ENCODE measurements at regions not wholly inside any gene's neighbourhood (a gene's known extent, or its start where the extent isn't known, plus 50 kb on each side); places are given as distances from the start of the nearest gene placed in this dataset.
"Not testable (repeated sequence)": the region's sequence is repeated elsewhere in the genome, so short reads cannot be mapped to it uniquely, and the experiment has no call there.

DNA sequence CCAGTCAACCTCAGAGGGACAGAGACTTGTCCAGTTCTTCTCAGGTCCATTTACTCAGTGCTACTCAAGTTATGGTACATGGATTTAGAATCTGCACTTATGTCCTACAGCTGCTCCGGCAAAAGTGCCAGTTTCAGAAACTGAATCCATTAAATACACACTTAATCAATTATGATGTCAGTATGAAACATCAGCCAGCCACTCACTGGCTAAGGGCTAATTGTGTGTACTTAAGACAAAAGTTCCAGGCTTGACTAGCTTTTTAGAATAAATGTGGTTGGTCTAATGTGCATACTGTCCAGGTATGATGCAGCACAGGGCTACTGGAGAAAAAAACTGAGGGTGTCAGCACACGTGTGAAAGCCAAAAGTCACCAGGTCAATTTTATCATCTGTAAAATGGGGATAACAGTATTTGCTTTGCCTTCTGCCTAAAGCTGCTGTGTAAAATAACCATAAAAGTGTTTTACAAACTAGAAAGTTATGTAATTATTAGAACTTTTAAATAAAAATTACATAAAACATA, 55.4 kb upstream of the CYP2D6 start:
- ChIA-PET POLR2A (no interaction called here), CTCF (no interaction called here)
- Mint-ChIP-seq H3K4me1 (ENCODE audit: low read depth, unreplicated experiment) (peaks cover 14% of the 10 kb centered on the region), H3K36me3 (ENCODE audit: insufficient read depth, unreplicated experiment) (peaks cover 38% of the 10 kb centered on the region), H3K27me3 (ENCODE audit: insufficient read depth, unreplicated experiment) (no peaks in the 10 kb centered on the region), H3K4me3 (ENCODE audit: unreplicated experiment) (no peak overlapping the region), H3K9me3 (ENCODE audit: unreplicated experiment) (no peaks in the 10 kb centered on the region), H3K27ac (ENCODE audit: unreplicated experiment) (no peak overlapping the region)
- intact Hi-C loops (cut with micrococcal nuclease; ENCODE audit: unreplicated experiment) = no loop called here
- Histone ChIP-seq H3K4me1 (peaks cover 5% of the 10 kb centered on the region; the same call in 1 of the 2 replicates), H3K4me3 (ENCODE audit: low read depth, low read length) (no peak overlapping the region), H3K9me3 (no peaks in the 10 kb centered on the region), H3K36me3 (ENCODE audit: control insufficient read depth, insufficient read depth, low read length) (no peaks in the 10 kb centered on the region), H3K27me3 (replicated peaks; ENCODE audit: control insufficient read depth, insufficient read depth, low read length) (no peaks in the 10 kb centered on the region)
- BruUV-seq (replicated peaks) = no TSS peak
- DNase-seq = no peak
- TF ChIP-seq, protein P1, sequence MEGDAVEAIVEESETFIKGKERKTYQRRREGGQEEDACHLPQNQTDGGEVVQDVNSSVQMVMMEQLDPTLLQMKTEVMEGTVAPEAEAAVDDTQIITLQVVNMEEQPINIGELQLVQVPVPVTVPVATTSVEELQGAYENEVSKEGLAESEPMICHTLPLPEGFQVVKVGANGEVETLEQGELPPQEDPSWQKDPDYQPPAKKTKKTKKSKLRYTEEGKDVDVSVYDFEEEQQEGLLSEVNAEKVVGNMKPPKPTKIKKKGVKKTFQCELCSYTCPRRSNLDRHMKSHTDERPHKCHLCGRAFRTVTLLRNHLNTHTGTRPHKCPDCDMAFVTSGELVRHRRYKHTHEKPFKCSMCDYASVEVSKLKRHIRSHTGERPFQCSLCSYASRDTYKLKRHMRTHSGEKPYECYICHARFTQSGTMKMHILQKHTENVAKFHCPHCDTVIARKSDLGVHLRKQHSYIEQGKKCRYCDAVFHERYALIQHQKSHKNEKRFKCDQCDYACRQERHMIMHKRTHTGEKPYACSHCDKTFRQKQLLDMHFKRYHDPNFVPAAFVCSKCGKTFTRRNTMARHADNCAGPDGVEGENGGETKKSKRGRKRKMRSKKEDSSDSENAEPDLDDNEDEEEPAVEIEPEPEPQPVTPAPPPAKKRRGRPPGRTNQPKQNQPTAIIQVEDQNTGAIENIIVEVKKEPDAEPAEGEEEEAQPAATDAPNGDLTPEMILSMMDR (IDR thresholded peaks at IDR 0.05; ENCODE audit: insufficient read depth in 1 of 2, low read depth in 1 of 2, low read length in 1 of 2, severe bottlenecking in 1 of 2, unreplicated experiment in 1 of 2) = no peak

DNA sequence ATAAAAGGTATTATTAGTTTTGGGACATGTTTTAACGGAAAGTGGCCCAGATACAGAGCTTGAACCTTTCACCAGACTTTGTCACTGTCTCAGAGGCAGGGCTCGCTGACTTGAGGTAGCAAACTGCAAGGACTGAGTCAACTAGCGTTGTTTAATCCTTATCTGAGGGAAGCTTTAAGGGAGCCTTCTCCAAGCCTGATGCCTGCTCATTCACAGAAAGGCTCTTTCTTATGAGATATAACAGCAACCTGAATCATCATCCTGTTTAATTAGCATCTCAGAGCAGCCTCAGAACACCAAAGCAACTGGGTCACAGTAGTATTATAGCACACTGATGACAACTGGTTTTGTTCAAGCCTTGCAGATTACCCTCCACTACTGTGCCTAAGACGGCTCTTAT, 54.2 kb upstream of the CYP2D6 start:
- Mint-ChIP-seq H3K27me3 (ENCODE audit: insufficient read depth, unreplicated experiment) (no peaks in the 10 kb centered on the region), H3K4me3 (ENCODE audit: unreplicated experiment) (no peak overlapping the region), H3K4me1 (ENCODE audit: low read depth, unreplicated experiment) (peaks cover 14% of the 10 kb centered on the region), H3K9me3 (ENCODE audit: unreplicated experiment) (no peaks in the 10 kb centered on the region), H3K27ac (ENCODE audit: unreplicated experiment) (no peak overlapping the region), H3K36me3 (ENCODE audit: insufficient read depth, unreplicated experiment) (peaks cover 32% of the 10 kb centered on the region)
- peaks cover 5% of the 10 kb centered on the region; the same call in 1 of the 2 replicates for H3K4me1 ChIP-seq
- no peak overlapping the region for H3K4me3 ChIP-seq (ENCODE audit: low read depth, low read length)
- CTCF ChIA-PET = no interaction called here
- intact Hi-C loops (cut with micrococcal nuclease; ENCODE audit: unreplicated experiment) = no loop called here
- POLR2A ChIA-PET = no interaction called here
- TF ChIP-seq, protein P1 (IDR thresholded peaks at IDR 0.05; ENCODE audit: insufficient read depth in 1 of 2, low read depth in 1 of 2, low read length in 1 of 2, severe bottlenecking in 1 of 2, unreplicated experiment in 1 of 2) = no peak
- H3K9me3 ChIP-seq = no peaks in the 10 kb centered on the region
- no TSS peak for BruUV-seq (replicated peaks)
- no peaks in the 10 kb centered on the region for H3K36me3 ChIP-seq (ENCODE audit: control insufficient read depth, insufficient read depth, low read length)
- H3K27me3 ChIP-seq (replicated peaks; ENCODE audit: control insufficient read depth, insufficient read depth, low read length) = no peaks in the 10 kb centered on the region
- DNase-seq = no peak

DNA sequence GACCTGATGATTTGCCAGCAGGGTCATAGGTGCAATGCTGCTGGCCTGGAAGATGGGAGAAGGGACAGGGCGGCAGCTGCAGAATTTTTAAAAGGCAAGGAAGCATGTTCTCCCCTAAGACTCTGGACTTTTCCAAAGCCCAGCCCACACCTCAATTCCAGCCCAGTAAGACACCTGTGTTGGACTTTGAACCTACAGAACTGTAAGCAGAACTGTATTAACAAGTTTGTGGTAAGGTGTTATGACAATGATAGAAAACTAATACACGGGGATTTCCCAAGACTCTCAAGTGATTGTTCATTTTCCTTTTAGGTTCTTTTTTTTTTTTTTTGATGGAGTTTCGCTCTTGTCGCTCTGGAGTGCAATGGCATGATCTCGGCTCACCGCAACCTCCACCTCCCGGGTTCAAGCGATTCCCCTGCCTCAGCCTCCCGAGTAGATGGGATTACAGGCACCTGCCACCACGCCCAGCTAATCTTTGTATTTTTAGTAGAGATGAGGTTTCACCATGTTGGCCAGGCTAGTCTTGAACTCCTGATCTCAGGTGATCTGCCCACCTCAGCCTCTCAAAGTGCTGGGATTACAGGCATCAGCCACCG, 53.0 kb upstream of the CYP2D6 start:
- CTCF ChIA-PET; H3K27me3 Mint-ChIP-seq (ENCODE audit: insufficient read depth, unreplicated experiment); H3K27me3 ChIP-seq (replicated peaks; ENCODE audit: control insufficient read depth, insufficient read depth, low read length); H3K36me3 ChIP-seq (ENCODE audit: control insufficient read depth, insufficient read depth, low read length); H3K4me3 ChIP-seq (ENCODE audit: low read depth, low read length); H3K9me3 ChIP-seq; H3K4me1 Mint-ChIP-seq (ENCODE audit: low read depth, unreplicated experiment); H3K9me3 Mint-ChIP-seq (ENCODE audit: unreplicated experiment); H3K4me3 Mint-ChIP-seq (ENCODE audit: unreplicated experiment); POLR2A ChIA-PET; H3K27ac Mint-ChIP-seq (ENCODE audit: unreplicated experiment); intact Hi-C loops (cut with micrococcal nuclease; ENCODE audit: unreplicated experiment); BruUV-seq (replicated peaks); H3K4me1 ChIP-seq: not testable (repeated sequence)
- DNase-seq = peak in 1 of 2 experiments; percentile 14
- H3K36me3 Mint-ChIP-seq (ENCODE audit: insufficient read depth, unreplicated experiment) = peaks cover 34% of the 10 kb centered on the region

Data from Caco-2 (cell line).